ENCODE measurements at regions not wholly inside any gene's neighbourhood (a gene's known extent, or its start where the extent isn't known, plus 50 kb on each side); places are given as distances from the start of the nearest gene placed in this dataset.

GRCh38 chr21:38887062-38887686, 81.4 kb downstream of the ETS2 start:
- TF ChIP-seq CTCF (IDR thresholded peaks at IDR 0.05) (no peak), POLR2AphosphoS5 (IDR thresholded peaks at IDR 0.05; ENCODE audit: low read depth, low read length) (no peak), REST (IDR thresholded peaks at IDR 0.05; ENCODE audit: insufficient read depth in 1 of 2, low read depth in 2 of 2, low read length in 1 of 2) (no peak)
